Tibial nerve (tissue), 3 donors: ENCODE measurements at regions not wholly inside any gene's neighbourhood (a gene's known extent, or its start where the extent isn't known, plus 50 kb on each side); places are given as distances from the start of the nearest gene placed in this dataset.

Source experiments
- CTCF ChIP-seq, 5 experiments: fragments of 200-600 bp in 3 of 5; fragments of 450-650 bp in 2 of 5; sonication (generic) in 3 of 5; IDR thresholded peaks; one replicate each; pipeline ENCODE4 v1.5.1; 2016 to 2019; ENCODE audit warnings: antibody characterized with exemption in 5 of 5, mild to moderate bottlenecking in 3 of 5, moderate library complexity in 2 of 5
- POLR2A ChIP-seq, 2 donors: fragments of 450-650 bp; IDR thresholded peaks; one replicate each; pipeline ENCODE4 v1.6.1; 2017; ENCODE audit warnings: antibody characterized with exemption in 2 of 2, mild to moderate bottlenecking in 2 of 2, moderate library complexity in 2 of 2

- no peak for TF ChIP-seq CTCF (IDR thresholded peaks at IDR 0.05)
- no peak for TF ChIP-seq POLR2A (IDR thresholded peaks at IDR 0.05)
These were observed 73.7 kb downstream of the C16orf95 start for GRCh38 chr16:87243478-87243877.
